ENCODE measurements at regions not wholly inside any gene's neighbourhood (a gene's known extent, or its start where the extent isn't known, plus 50 kb on each side); places are given as distances from the start of the nearest gene placed in this dataset.

DNA sequence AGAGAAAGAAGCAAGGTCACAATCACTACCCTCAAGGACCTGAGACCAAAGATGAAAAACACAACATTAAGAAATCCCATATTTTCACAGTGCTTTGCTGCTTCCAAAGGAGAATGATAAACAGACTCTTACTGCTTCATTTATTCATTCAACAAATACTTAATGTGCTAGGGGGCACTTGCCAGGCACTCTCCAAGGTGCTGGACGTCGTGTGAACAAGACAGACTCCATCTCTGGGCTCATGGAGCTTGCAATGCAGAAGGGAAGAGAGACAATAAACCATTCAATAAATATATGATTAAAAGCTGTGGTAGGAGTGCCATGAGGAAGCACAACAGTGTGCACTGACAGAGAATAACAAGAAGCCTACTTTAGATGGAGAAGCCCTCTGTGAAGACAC is 327.7 kb downstream of the CDK5RAP2 start:
- no peak for DNase-seq
- TF ChIP-seq CTCF (IDR thresholded peaks at IDR 0.05) = no peak
- no peak overlapping the region for H3K27ac ChIP-seq
- H3K27me3 ChIP-seq = no peaks in the 10 kb centered on the region
- H3K9me3 ChIP-seq = no peaks in the 10 kb centered on the region
- intact Hi-C loops (cut with DNase I) = no loop called here
- H3K36me3 ChIP-seq = no peaks in the 10 kb centered on the region
- no peak overlapping the region for H3K9ac ChIP-seq (ENCODE audit: low read depth in 2 of 2, low read length in 2 of 2)
- no peaks in the 10 kb centered on the region for H3K4me1 ChIP-seq
- no peak overlapping the region for H3K4me3 ChIP-seq

DNA sequence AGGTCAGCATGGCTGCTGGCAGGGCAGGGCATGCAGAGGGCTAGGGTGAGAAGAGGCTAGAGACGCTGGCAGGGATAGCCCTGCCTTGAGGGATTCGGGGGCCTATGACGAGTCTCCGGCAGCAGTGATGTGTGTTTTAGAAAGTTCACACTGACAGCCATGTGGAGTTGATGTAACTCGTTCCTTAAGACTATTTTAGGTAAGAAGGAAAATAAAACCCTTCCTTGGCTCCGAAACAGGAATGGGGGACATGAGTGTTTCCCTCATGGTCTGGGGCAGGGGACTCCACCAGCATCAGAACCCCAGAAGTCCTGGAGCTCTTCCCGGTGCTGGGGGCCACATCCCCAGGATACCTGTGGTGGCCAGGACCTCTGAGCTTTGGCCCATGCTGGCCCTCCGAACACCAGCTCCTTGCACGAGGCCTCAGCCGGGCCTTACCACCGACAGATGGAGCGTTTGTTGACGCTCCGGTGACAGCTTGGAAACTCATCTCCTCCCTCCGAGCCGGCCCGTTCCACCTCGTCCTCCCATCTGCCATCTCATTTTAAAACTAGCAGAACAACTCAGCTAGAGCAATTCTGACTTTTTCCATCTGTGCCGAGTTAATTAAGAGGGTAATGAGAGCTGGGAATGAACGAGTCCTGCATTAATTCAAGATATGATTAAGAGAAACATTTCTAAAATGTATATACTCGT is 337.7 kb downstream of the CDK5RAP2 start:
- Histone ChIP-seq H3K27ac (no peak overlapping the region), H3K27me3 (no peaks in the 10 kb centered on the region), H3K36me3 (no peaks in the 10 kb centered on the region), H3K9ac (ENCODE audit: low read depth in 2 of 2, low read length in 2 of 2) (no peak overlapping the region), H3K4me1 (no peaks in the 10 kb centered on the region), H3K9me3 (no peaks in the 10 kb centered on the region), H3K4me3 (no peak overlapping the region)
- TF ChIP-seq CTCF (IDR thresholded peaks at IDR 0.05) = no peak
- intact Hi-C loops (cut with DNase I) = no loop called here
- no peak for DNase-seq

DNA sequence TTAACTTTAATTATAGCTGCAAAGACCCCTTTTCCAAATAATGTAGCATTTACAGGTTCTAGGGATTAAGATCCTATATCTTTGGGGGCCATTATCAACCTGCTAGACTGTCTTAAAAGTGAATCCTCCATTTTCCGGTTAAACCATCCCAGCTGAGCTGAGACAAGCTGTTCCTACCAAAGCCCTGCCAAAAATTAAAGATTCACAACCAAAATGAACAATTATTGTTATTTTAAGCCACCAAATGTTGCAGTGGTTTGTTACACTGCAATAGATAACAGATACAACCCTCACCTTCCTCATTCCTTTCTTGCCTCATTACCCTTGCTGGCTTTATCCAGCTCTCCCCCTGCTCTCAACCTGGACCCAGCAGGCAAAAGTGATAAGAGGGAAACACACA is 343.4 kb downstream of the CDK5RAP2 start:
- H3K4me1 ChIP-seq = no peaks in the 10 kb centered on the region
- no peak overlapping the region for H3K27ac ChIP-seq
- no peaks in the 10 kb centered on the region for H3K27me3 ChIP-seq
- H3K36me3 ChIP-seq = no peaks in the 10 kb centered on the region
- intact Hi-C loops (cut with DNase I) = no loop called here
- no peak overlapping the region for H3K4me3 ChIP-seq
- H3K9ac ChIP-seq (ENCODE audit: low read depth in 2 of 2, low read length in 2 of 2) = no peak overlapping the region
- H3K9me3 ChIP-seq = no peaks in the 10 kb centered on the region
- DNase-seq = no peak
- no peak for TF ChIP-seq CTCF (IDR thresholded peaks at IDR 0.05)

GRCh38 chr9:120235081-120235480 is 344.9 kb downstream of the CDK5RAP2 start:
- Histone ChIP-seq H3K4me1 (no peaks in the 10 kb centered on the region), H3K27me3 (no peaks in the 10 kb centered on the region), H3K27ac (no peak overlapping the region), H3K4me3 (no peak overlapping the region), H3K9me3 (no peaks in the 10 kb centered on the region), H3K36me3 (no peaks in the 10 kb centered on the region), H3K9ac (ENCODE audit: low read depth in 2 of 2, low read length in 2 of 2) (no peak overlapping the region)
- TF ChIP-seq CTCF (IDR thresholded peaks at IDR 0.05) = no peak
- no peak for DNase-seq
- intact Hi-C loops (cut with DNase I) = no loop called here

DNA sequence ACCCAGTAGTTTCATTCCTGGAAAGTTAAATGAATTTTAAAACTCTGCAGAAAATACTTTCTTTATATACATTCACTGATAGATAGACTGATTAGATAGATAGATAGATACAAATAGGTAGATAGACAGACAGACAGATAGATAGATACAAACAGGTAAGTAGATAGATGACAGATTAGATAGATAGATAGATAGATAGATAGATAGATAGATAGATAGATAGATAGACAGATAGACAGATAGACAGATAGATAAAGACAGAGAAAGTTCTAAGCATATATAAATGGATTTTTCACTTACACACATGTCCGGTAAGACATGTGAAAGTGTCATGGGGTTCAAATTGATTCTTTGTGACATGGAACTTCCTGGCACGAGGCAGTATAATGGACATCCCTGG is 349.7 kb downstream of the CDK5RAP2 start:
- Histone ChIP-seq H3K36me3 (no peaks in the 10 kb centered on the region), H3K9me3 (no peaks in the 10 kb centered on the region), H3K9ac (ENCODE audit: low read depth in 2 of 2, low read length in 2 of 2) (no peak overlapping the region), H3K27ac (no peak overlapping the region), H3K27me3 (no peaks in the 10 kb centered on the region), H3K4me1 (no peaks in the 10 kb centered on the region), H3K4me3 (no peak overlapping the region)
- TF ChIP-seq CTCF (IDR thresholded peaks at IDR 0.05) = no peak
- DNase-seq = no peak
- intact Hi-C loops (cut with DNase I) = no loop called here
